SK-N-SH (cell line): ENCODE measurements at regions not wholly inside any gene's neighbourhood (a gene's known extent, or its start where the extent isn't known, plus 50 kb on each side); places are given as distances from the start of the nearest gene placed in this dataset.

Source experiments
- CTCF ChIA-PET: fragments of 300-600, 350-600 bp; formaldehyde crosslinking; extraction: SDS; loops from one replicate; lab custom pipeline; 2021; lab: Yijun Ruan, JAX
- POLR2A ChIA-PET: fragments of 350-600 bp; sonication (Branson Sonifier 250); formaldehyde crosslinking; extraction: SDS; loops from one replicate; lab custom pipeline; 2020; ENCODE audit warnings: antibody characterized with exemption, inconsistent platforms; lab: Yijun Ruan, JAX
- DNase-seq: peaks from one replicate; pipeline ENCODE4 v3.0.0; 2012
- H2AFZ ChIP-seq: fragments of 200-600 bp; sonication (generic); 2 replicates; pipeline ENCODE4 v1.8.1; 2016; ENCODE audit warnings: antibody characterized with exemption, mild to moderate bottlenecking, low read depth
- H3F3A ChIP-seq: fragments of 200-600 bp; sonication (generic); replicated peaks from 2 replicates; pipeline ENCODE3; 2016; ENCODE audit warnings: antibody characterized with exemption, mild to moderate bottlenecking; ENCODE audit not compliant: insufficient read depth
- H3K27ac ChIP-seq, 2 experiments: fragments of 200-500 bp in 1 of 2; fragments of 200-600 bp in 1 of 2; sonication (Bioruptor generic) in 1 of 2; sonication (generic), shearing (Covaris generic) in 1 of 2; 2 replicates each; pipeline versions ENCODE4 v1.5.1 to v1.6.1; 2014 to 2016; ENCODE audit warnings: low read depth in 2 of 2, inconsistent platforms in 1 of 2, low read length in 1 of 2, mild to moderate bottlenecking in 1 of 2, mixed read lengths in 1 of 2
- H3K27me3 ChIP-seq: fragments of 200-600 bp; sonication (generic), shearing (Covaris generic); 2 replicates; pipeline ENCODE4 v1.6.1; 2016; ENCODE audit warnings: mixed run types; ENCODE audit not compliant: insufficient read depth
- H3K36me3 ChIP-seq, 2 experiments: fragments of 200-500 bp in 1 of 2; fragments of 200-600 bp in 1 of 2; sonication (Bioruptor generic) in 1 of 2; sonication (generic) in 1 of 2; replicated peaks in 1 of 2; 2 replicates each; pipeline versions ENCODE3 to v1.5.1; 2014 to 2016; ENCODE audit warnings: low read length in 1 of 2, mild to moderate bottlenecking in 1 of 2; ENCODE audit not compliant: insufficient read depth in 2 of 2, control insufficient read depth in 1 of 2
- H3K4me1 ChIP-seq, 2 experiments: fragments of 200-500 bp in 1 of 2; fragments of 200-600 bp in 1 of 2; sonication (Bioruptor generic) in 1 of 2; sonication (generic), shearing (Covaris generic) in 1 of 2; 2 replicates each; pipeline versions ENCODE4 v1.5.1 to v1.6.1; 2014 to 2016; ENCODE audit warnings: low read depth in 1 of 2, low read length in 1 of 2, mixed run types in 1 of 2; ENCODE audit not compliant: insufficient read depth in 2 of 2, control insufficient read depth in 1 of 2
- H3K4me2 ChIP-seq: fragments of 200-600 bp; sonication (generic), shearing (Covaris generic); 2 replicates; pipeline ENCODE4 v1.6.1; 2017; ENCODE audit warnings: mixed run types
- H3K4me3 ChIP-seq, 2 experiments: fragments of 200-500 bp in 1 of 2; fragments of 200-600 bp in 1 of 2; sonication (Bioruptor generic) in 1 of 2; sonication (generic), shearing (Covaris generic) in 1 of 2; 2 replicates each; pipeline versions ENCODE4 v1.5.1 to v1.8.1; 2014 to 2016; ENCODE audit warnings: low read depth in 2 of 2, inconsistent platforms in 1 of 2, low read length in 1 of 2, mild to moderate bottlenecking in 1 of 2, mixed read lengths in 1 of 2, moderate library complexity in 1 of 2
- H3K79me2 ChIP-seq: fragments of 200-600 bp; sonication (generic); 2 replicates; pipeline ENCODE4 v1.8.1; 2017; ENCODE audit warnings: mild to moderate bottlenecking; ENCODE audit not compliant: insufficient read depth
- H3K9ac ChIP-seq: fragments of 200-600 bp; sonication (generic); 2 replicates; pipeline ENCODE4 v1.6.1; 2017; ENCODE audit warnings: mixed run types
- H3K9me2 ChIP-seq: fragments of 200-600 bp; sonication (generic); 2 replicates; pipeline ENCODE4 v1.6.1; 2017; ENCODE audit warnings: mixed run types
- H3K9me3 ChIP-seq: fragments of 200-600 bp; sonication (generic); 2 replicates; pipeline ENCODE4 v1.6.1; 2017; ENCODE audit warnings: mixed run types, mild to moderate bottlenecking, moderate library complexity
- H4K20me1 ChIP-seq: fragments of 200-600 bp; sonication (generic); 2 replicates; pipeline ENCODE4 v1.6.1; 2017; ENCODE audit warnings: mild to moderate bottlenecking, mixed run types; ENCODE audit not compliant: insufficient read depth
- CHD2 ChIP-seq: fragments of 150-350 bp; IDR thresholded peaks from 2 replicates; pipeline ENCODE4 v1.6.1; 2018; ENCODE audit warnings: low read length; ENCODE audit not compliant: partially characterized antibody
- EP300 ChIP-seq, 2 experiments: IDR thresholded peaks; 2 replicates each; pipeline versions ENCODE4 v1.4.0 to v1.6.1; 2012; ENCODE audit warnings: borderline replicate concordance in 1 of 2, low read depth in 1 of 2, low read length in 1 of 2
- EZH2phosphoT487 ChIP-seq: fragments of 200-600 bp; sonication (generic); IDR thresholded peaks from 2 replicates; pipeline ENCODE4 v1.6.1; 2017; ENCODE audit warnings: low read depth, mixed run types, mild to moderate bottlenecking, antibody characterized with exemption, moderate library complexity, borderline replicate concordance
- FOSL2 ChIP-seq: IDR thresholded peaks from 2 replicates; pipeline ENCODE4 v1.4.0; 2012; ENCODE audit warnings: low read depth, mild to moderate bottlenecking, moderate library complexity, borderline replicate concordance
- FOXJ3 ChIP-seq: sonication (generic); formaldehyde crosslinking; IDR thresholded peaks from 2 replicates; pipeline ENCODE4 v1.5.1; 2020; ENCODE audit warnings: mild to moderate bottlenecking, missing genetic modification reagents
- GATA2 ChIP-seq: sonication (generic); formaldehyde crosslinking; IDR thresholded peaks from 2 replicates; pipeline ENCODE4 v1.5.0; 2020; ENCODE audit warnings: mild to moderate bottlenecking, missing genetic modification reagents
- IRF3 ChIP-seq: fragments of 150-350 bp; IDR thresholded peaks from 2 replicates; pipeline ENCODE4 v1.6.1; 2016; ENCODE audit warnings: mild to moderate bottlenecking, low read depth, low read length
- MEF2A ChIP-seq: IDR thresholded peaks from 2 replicates; pipeline ENCODE4 v1.4.0; 2012; ENCODE audit warnings: low read depth, borderline replicate concordance
- NFIC ChIP-seq: IDR thresholded peaks from 2 replicates; pipeline ENCODE4 v1.4.0; 2012; ENCODE audit warnings: borderline replicate concordance
- RCOR1 ChIP-seq: fragments of 150-350 bp; IDR thresholded peaks from 2 replicates; pipeline ENCODE4 v1.6.1; 2017; ENCODE audit warnings: antibody characterized with exemption, low read length
- RFX5 ChIP-seq: IDR thresholded peaks from 2 replicates; pipeline ENCODE4 v1.6.1; 2012; ENCODE audit warnings: mild to moderate bottlenecking, improper control_type of control experiment, low read length
- RXRA ChIP-seq: IDR thresholded peaks from 2 replicates; pipeline ENCODE4 v1.4.0; 2012; ENCODE audit warnings: low read depth, mild to moderate bottlenecking, borderline replicate concordance
- SIN3A ChIP-seq: IDR thresholded peaks from 2 replicates; pipeline ENCODE4 v1.6.1; 2012; ENCODE audit warnings: low read depth, mild to moderate bottlenecking, low read length, moderate library complexity, borderline replicate concordance
- SMC3 ChIP-seq: IDR thresholded peaks from 2 replicates; pipeline ENCODE4 v1.6.1; 2012; ENCODE audit warnings: low read depth, low read length, improper control_type of control experiment
- WGBS: methylation state at CpG from one replicate; pipeline ENCODE4 v1.1.6; 2017; ENCODE audit warnings: low lambda C conversion rate; 5-methylcytosine and 5-hydroxymethylcytosine counted together
- TF ChIP-seq, protein P1 (sequence below): fragments of 150-350 bp; IDR thresholded peaks from 2 replicates; pipeline ENCODE4 v1.6.1; 2017; ENCODE audit warnings: antibody characterized with exemption, low read length, low read depth, borderline replicate concordance
- TF ChIP-seq, protein P2 (sequence below): fragments of 200-600 bp; sonication (generic); IDR thresholded peaks from 2 replicates; pipeline ENCODE4 v1.6.1; 2017; ENCODE audit warnings: antibody characterized with exemption, mild to moderate bottlenecking, moderate library complexity
- TF ChIP-seq, protein P3 (sequence below): IDR thresholded peaks from 2 replicates; pipeline ENCODE4 v1.4.0; 2012; ENCODE audit warnings: low read depth

DNA sequence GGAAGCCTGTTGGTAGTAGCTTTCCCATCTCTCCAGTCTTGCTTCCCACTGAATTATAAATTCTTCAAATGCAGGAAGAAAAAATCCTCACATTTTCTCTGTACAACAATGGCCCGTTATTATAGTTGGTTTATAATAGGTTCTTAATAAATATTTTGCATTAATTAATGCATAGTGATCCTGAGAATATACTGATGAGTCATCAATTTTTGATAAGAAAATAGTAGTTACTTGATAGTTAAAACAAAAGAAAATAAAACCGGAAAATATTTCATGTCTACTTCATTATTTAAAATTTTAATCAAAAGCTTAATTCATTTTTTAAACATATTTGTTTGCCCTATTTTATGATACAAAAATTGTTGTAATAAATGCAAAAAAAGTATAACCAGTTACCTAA, 762.6 kb downstream of the BRINP1 start:
- ChIA-PET POLR2A (no interaction called here), CTCF (interaction anchor here (0.7 to 2.9 kb wide), 4 partner anchors 11 to 176 kb away, joined by 3 to 10 read pairs (median 4); no protein-coding TSS in a partner anchor)
- Histone ChIP-seq H3K9me3 (no peaks in the 10 kb centered on the region; the same call in 1 of the 2 replicates), H3F3A (no peaks in the 10 kb centered on the region), H3K4me3 (no peak overlapping the region), H3K9me2 (no peaks in the 10 kb centered on the region), H3K4me1 (no peaks in the 10 kb centered on the region), H4K20me1 (no peaks in the 10 kb centered on the region), H3K9ac (no peak overlapping the region), H3K36me3 (no peaks in the 10 kb centered on the region), H3K27ac (no peak overlapping the region), H2AFZ (no peak overlapping the region), H3K4me2 (no peak overlapping the region), H3K27me3 (no peaks in the 10 kb centered on the region), H3K79me2 (no peaks in the 10 kb centered on the region)
- 61% methylated on average over 2 of the region's 2 CpGs for WGBS
- DNase-seq: no peak
- TF ChIP-seq SIN3A (no peak), EZH2phosphoT487 (no peak), SMC3 (no peak), NFIC (no peak), MEF2A (no peak), RXRA (no peak), RFX5 (no peak), RCOR1 (no peak), IRF3 (no peak), GATA2 (CRISPR knock-in tag) (no peak), EP300 (IDR thresholded peaks at IDR 0.05; ENCODE audit: borderline replicate concordance in 1 of 2, low read depth in 1 of 2, low read length in 1 of 2) (no peak), FOXJ3 (CRISPR knock-in tag) (no peak), CHD2 (no peak), FOSL2 (no peak)
- TF ChIP-seq, protein P1, sequence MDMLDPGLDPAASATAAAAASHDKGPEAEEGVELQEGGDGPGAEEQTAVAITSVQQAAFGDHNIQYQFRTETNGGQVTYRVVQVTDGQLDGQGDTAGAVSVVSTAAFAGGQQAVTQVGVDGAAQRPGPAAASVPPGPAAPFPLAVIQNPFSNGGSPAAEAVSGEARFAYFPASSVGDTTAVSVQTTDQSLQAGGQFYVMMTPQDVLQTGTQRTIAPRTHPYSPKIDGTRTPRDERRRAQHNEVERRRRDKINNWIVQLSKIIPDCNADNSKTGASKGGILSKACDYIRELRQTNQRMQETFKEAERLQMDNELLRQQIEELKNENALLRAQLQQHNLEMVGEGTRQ: no peak
- TF ChIP-seq, protein P2, sequence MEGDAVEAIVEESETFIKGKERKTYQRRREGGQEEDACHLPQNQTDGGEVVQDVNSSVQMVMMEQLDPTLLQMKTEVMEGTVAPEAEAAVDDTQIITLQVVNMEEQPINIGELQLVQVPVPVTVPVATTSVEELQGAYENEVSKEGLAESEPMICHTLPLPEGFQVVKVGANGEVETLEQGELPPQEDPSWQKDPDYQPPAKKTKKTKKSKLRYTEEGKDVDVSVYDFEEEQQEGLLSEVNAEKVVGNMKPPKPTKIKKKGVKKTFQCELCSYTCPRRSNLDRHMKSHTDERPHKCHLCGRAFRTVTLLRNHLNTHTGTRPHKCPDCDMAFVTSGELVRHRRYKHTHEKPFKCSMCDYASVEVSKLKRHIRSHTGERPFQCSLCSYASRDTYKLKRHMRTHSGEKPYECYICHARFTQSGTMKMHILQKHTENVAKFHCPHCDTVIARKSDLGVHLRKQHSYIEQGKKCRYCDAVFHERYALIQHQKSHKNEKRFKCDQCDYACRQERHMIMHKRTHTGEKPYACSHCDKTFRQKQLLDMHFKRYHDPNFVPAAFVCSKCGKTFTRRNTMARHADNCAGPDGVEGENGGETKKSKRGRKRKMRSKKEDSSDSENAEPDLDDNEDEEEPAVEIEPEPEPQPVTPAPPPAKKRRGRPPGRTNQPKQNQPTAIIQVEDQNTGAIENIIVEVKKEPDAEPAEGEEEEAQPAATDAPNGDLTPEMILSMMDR: no peak
- TF ChIP-seq, protein P3, sequence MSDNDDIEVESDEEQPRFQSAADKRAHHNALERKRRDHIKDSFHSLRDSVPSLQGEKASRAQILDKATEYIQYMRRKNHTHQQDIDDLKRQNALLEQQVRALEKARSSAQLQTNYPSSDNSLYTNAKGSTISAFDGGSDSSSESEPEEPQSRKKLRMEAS: no peak
